Suprapubic skin (tissue), 4 donors: ENCODE measurements at regions not wholly inside any gene's neighbourhood (a gene's known extent, or its start where the extent isn't known, plus 50 kb on each side); places are given as distances from the start of the nearest gene placed in this dataset.

Experiments used
- EP300 ChIP-seq: sonication (generic); formaldehyde crosslinking; IDR thresholded peaks from one replicate; pipeline ENCODE4 v1.6.1; 2017; ENCODE audit warnings: antibody characterized with exemption
- POLR2A ChIP-seq, 2 donors: fragments of 450-650 bp; IDR thresholded peaks; one replicate each; pipeline ENCODE4 v1.6.1; 2017; ENCODE audit warnings: antibody characterized with exemption in 2 of 2, mild to moderate bottlenecking in 2 of 2, moderate library complexity in 2 of 2
- POLR2AphosphoS5 ChIP-seq, 3 donors: sonication (generic); formaldehyde crosslinking; IDR thresholded peaks; one replicate each; pipeline ENCODE4 v1.6.1; 2017; ENCODE audit warnings: antibody characterized with exemption in 3 of 3
- TF ChIP-seq, protein P1 (sequence below), 2 donors: fragments of 200-600 bp in 1 of 2; fragments of 450-650 bp in 1 of 2; sonication (generic) in 1 of 2; IDR thresholded peaks; one replicate each; pipeline ENCODE4 v1.5.1; 2016 to 2019; ENCODE audit warnings: antibody characterized with exemption in 2 of 2, mild to moderate bottlenecking in 1 of 2, moderate library complexity in 1 of 2

DNA sequence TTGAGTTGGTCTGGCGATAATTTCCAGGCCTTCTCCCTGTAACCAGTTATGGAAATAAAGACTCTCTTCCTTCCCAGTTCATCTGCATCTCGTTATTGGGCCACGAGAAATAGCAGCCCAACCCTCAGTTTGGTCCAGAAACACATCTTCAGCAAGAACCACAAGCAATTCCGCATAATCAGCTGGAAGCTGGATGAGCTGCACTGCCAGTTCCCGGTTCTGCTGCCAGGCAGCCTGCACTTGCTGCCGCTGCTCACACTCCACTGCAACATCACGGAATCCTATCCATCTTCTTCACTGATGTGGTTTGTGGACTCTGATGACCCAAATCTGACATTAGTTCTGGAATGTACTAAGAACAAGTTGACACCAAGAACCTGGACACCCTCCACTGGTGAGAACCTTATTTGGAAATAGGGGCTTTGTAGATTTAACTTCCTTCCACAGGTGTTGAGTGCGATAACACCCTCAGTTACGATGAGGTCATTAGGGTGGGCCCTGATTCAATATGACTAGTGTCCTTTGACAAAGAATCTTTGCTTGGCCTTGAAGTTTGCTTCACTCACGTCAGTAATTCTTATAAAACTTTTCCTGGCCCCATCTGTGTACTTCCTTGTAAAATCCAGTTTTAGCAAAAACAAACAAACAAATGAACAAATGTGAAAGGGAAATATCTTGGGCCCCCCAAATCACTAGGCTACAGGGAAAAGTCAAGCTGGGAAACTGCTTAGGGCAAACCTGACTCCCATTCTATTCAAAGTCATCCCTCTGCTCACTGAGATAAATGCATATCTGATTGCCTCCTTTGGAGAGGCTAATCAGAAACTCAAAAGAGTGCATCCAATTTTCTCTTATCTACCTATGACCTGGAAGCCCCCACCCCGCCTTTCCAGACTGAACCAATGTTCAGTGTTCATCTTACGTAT, 221.9 kb upstream of the PROK2 start:
- TF ChIP-seq, protein P1, sequence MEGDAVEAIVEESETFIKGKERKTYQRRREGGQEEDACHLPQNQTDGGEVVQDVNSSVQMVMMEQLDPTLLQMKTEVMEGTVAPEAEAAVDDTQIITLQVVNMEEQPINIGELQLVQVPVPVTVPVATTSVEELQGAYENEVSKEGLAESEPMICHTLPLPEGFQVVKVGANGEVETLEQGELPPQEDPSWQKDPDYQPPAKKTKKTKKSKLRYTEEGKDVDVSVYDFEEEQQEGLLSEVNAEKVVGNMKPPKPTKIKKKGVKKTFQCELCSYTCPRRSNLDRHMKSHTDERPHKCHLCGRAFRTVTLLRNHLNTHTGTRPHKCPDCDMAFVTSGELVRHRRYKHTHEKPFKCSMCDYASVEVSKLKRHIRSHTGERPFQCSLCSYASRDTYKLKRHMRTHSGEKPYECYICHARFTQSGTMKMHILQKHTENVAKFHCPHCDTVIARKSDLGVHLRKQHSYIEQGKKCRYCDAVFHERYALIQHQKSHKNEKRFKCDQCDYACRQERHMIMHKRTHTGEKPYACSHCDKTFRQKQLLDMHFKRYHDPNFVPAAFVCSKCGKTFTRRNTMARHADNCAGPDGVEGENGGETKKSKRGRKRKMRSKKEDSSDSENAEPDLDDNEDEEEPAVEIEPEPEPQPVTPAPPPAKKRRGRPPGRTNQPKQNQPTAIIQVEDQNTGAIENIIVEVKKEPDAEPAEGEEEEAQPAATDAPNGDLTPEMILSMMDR (IDR thresholded peaks at IDR 0.05): no peak
- TF ChIP-seq POLR2A (IDR thresholded peaks at IDR 0.05) (no peak), EP300 (no peak), POLR2AphosphoS5 (IDR thresholded peaks at IDR 0.05) (no peak)
